AG09319 (cell line): ENCODE measurements at regions not wholly inside any gene's neighbourhood (a gene's known extent, or its start where the extent isn't known, plus 50 kb on each side); places are given as distances from the start of the nearest gene placed in this dataset.

Experiments
- DNase-seq: peaks from one replicate; pipeline ENCODE4 v3.0.0-alpha.2; 2010; ENCODE audit warnings: low read depth; ENCODE audit errors: extremely low read depth
- CTCF ChIP-seq: IDR thresholded peaks from 2 replicates; pipeline ENCODE4 v1.5.1; 2011; ENCODE audit warnings: low read depth, mild to moderate bottlenecking, inconsistent platforms, low read length, moderate library complexity

- no peak for TF ChIP-seq CTCF
- no peak for DNase-seq
Observed at GRCh38 chr12:42643881-42644579, 54.5 kb upstream of the PRICKLE1 start.

GRCh38 chr12:42641221-42641885 is 51.8 kb upstream of the PRICKLE1 start:
- no peak for TF ChIP-seq CTCF
- no peak for DNase-seq

- TF ChIP-seq CTCF = no peak
- no peak for DNase-seq
Observed at GRCh38 chr12:42640391-42640790, 50.8 kb upstream of the PRICKLE1 start.

- TF ChIP-seq CTCF = no peak
- no peak for DNase-seq
Observed at GRCh38 chr12:42639556-42639955, 50.0 kb upstream of the PRICKLE1 start.
